ENCODE measurements at regions not wholly inside any gene's neighbourhood (a gene's known extent, or its start where the extent isn't known, plus 50 kb on each side); places are given as distances from the start of the nearest gene placed in this dataset.

GRCh38 chr17:36736201-36737156 lies 135.1 kb downstream of the MRM1 start:
- H3K4me3 ChIP-seq (ENCODE audit: low read depth, low read length), result no peak overlapping the region
- no peak for TF ChIP-seq CTCF (IDR thresholded peaks at IDR 0.05; ENCODE audit: low read depth, low read length)

- no peak for TF ChIP-seq CTCF (IDR thresholded peaks at IDR 0.05; ENCODE audit: low read depth, low read length)
Observed at GRCh38 chr17:36739208-36739607, 137.8 kb downstream of the MRM1 start.

DNA sequence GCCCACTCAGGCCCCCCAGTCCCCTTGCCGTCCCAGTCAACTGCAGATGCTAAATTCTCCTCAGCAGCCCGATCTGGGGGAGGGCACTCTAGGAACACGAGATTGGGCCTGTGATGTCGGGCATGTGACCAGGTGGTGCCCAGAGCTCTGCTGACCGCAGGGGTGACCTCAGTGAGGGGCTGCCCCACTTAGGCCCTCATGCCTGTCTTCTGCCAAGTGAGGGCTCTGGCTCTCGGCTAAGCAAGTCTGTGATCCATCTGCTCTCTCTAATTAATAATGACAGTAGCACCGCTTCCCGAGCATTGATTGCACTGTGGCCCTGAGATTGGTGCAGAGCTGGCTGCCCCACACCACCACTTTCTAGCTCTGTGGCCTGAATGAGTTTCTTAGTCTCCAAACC lies 138.8 kb downstream of the MRM1 start:
- no peak for TF ChIP-seq CTCF (IDR thresholded peaks at IDR 0.05; ENCODE audit: low read depth, low read length)
- no peak overlapping the region for H3K4me3 ChIP-seq (ENCODE audit: low read depth, low read length)

More at GRCh38 chr17:36739208-36739607, 137.8 kb downstream of the MRM1 start:
- H3K4me3 ChIP-seq (ENCODE audit: low read depth, low read length), result no peak overlapping the region

- H3K4me3 ChIP-seq (ENCODE audit: low read depth, low read length), result no peak overlapping the region
- TF ChIP-seq CTCF (IDR thresholded peaks at IDR 0.05; ENCODE audit: low read depth, low read length), result no peak
Observed at GRCh38 chr17:36741019-36741902, 139.9 kb downstream of the MRM1 start.

DNA sequence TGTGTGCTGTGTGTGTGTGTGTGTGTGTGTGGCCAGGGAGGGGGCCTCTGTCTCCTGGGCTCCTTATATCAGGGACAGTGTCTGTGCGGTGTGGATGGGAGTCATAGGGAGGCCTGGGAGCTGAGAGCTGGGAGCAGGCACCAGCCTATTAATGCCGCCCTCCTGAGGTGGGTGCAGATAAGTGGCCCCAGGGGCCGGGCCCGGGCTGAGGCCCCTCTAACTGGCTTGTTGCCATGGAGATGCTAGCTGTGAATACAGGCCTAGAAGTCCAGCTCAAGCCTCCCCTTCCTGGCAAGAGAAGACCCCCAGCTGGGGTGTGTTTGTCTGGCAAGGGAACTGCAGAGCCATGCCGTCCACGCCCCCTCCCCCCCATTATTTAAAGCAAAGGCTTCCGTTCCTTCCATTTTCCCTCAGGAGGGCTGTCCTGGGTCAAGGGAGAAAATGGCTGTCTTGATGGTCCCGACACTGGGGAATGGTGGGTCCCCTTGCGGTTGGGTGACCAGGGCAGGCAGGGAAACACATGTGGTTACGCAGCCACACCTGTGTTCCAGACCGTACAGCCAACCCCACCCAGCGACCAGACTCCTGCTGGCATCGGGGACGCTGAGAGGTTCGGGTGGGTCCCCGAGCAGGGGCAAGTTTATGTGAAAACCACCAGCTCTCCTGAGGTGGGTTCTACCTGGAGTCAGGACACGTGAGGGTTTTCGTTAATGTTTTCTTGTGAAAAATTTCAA lies 141.1 kb downstream of the MRM1 start:
- no peak overlapping the region for H3K4me3 ChIP-seq (ENCODE audit: low read depth, low read length)
- no peak for TF ChIP-seq CTCF (IDR thresholded peaks at IDR 0.05; ENCODE audit: low read depth, low read length)

DNA sequence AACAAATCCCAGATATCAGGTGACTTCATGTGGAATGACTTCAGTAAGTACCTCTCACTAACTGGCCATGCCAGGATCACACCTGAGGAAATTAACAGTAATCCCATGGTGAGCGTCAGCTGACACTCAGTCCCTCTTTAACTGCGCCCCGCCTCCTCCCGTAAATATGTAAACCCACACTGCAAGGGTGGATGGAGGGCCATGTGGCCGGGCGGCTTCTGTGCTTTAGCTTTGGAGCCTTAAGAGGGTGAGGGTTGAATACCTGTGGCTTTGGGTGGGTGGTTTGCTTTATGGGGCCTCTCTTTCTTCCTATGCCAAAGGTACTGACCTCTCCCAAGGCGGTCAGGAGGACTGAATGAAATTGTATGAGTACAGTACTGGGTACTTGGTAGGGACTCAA lies 141.7 kb downstream of the MRM1 start:
- H3K4me3 ChIP-seq (ENCODE audit: low read depth, low read length), result no peak overlapping the region
- TF ChIP-seq CTCF (IDR thresholded peaks at IDR 0.05; ENCODE audit: low read depth, low read length), result no peak
